Lower lobe of right lung (tissue), 2 donors: ENCODE measurements at regions not wholly inside any gene's neighbourhood (a gene's known extent, or its start where the extent isn't known, plus 50 kb on each side); places are given as distances from the start of the nearest gene placed in this dataset.

Experiments used
- ATAC-seq, 2 donors: fragments of 200-7000 bp; cut with Tn5 transposase; one replicate each; pipeline ENCODE4 v1.9.1; 2020 to 2022; ENCODE audit warnings: mild to moderate bottlenecking in 2 of 2, moderate library complexity in 2 of 2
- DNase-seq: peaks from one replicate; pipeline ENCODE4 v3.0.0-alpha.2; 2020
- H3K27ac ChIP-seq: fragments of 200-600 bp; one replicate; pipeline ENCODE4 v1.8.0; 2022
- H3K27me3 ChIP-seq: fragments of 200-600 bp; one replicate; pipeline ENCODE4 v1.8.0; 2022; ENCODE audit warnings: low read depth
- H3K36me3 ChIP-seq: fragments of 200-600 bp; one replicate; pipeline ENCODE4 v1.8.0; 2022; ENCODE audit warnings: mild to moderate bottlenecking
- H3K4me1 ChIP-seq: fragments of 200-600 bp; one replicate; pipeline ENCODE4 v1.8.0; 2022
- H3K4me3 ChIP-seq: fragments of 200-600 bp; one replicate; pipeline ENCODE4 v1.8.0; 2022; ENCODE audit warnings: mild to moderate bottlenecking
- H3K9me3 ChIP-seq: fragments of 200-600 bp; one replicate; pipeline ENCODE4 v1.8.0; 2022
- intact Hi-C: fragments of 100-400 bp; cut with DNase I; formaldehyde crosslinking; loops from one replicate; pipeline ENCODE4 v1.11.0; 2022
- TF ChIP-seq, protein P1 (sequence below): fragments of 200-600 bp; IDR thresholded peaks from one replicate; pipeline ENCODE4 v1.8.0; 2022; ENCODE audit warnings: antibody characterized with exemption, mild to moderate bottlenecking
- donor health status: DM: no; HTN: yes; CAD: no; lungs with severe emphysema.

DNA sequence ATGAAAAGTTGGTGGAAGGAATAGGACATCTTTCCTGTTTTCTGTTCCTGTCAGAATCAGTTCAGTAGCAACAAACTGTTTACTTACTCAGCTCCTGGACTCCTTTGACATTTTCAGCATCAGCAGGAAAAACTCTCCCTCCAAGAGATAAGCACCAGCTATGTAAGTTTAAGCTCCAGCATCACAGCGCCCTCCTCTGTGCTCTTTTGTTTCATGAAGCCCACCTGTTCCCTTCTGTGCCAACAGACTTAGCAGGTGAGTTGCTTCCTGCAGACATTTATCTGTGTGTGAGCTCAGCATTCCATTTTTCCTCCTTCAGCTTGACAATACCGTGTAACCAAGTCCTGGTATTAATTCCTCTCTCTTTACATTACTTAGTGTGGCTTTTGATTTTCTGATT, 644.1 kb upstream of the AGA start:
- DNase-seq (no peak), ATAC-seq (no peak)
- H3K36me3 ChIP-seq, result no peaks in the 10 kb centered on the region
- no peaks in the 10 kb centered on the region for H3K27me3 ChIP-seq
- TF ChIP-seq, protein P1, sequence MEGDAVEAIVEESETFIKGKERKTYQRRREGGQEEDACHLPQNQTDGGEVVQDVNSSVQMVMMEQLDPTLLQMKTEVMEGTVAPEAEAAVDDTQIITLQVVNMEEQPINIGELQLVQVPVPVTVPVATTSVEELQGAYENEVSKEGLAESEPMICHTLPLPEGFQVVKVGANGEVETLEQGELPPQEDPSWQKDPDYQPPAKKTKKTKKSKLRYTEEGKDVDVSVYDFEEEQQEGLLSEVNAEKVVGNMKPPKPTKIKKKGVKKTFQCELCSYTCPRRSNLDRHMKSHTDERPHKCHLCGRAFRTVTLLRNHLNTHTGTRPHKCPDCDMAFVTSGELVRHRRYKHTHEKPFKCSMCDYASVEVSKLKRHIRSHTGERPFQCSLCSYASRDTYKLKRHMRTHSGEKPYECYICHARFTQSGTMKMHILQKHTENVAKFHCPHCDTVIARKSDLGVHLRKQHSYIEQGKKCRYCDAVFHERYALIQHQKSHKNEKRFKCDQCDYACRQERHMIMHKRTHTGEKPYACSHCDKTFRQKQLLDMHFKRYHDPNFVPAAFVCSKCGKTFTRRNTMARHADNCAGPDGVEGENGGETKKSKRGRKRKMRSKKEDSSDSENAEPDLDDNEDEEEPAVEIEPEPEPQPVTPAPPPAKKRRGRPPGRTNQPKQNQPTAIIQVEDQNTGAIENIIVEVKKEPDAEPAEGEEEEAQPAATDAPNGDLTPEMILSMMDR, result no peak
- H3K4me1 ChIP-seq, result no peaks in the 10 kb centered on the region
- H3K4me3 ChIP-seq, result no peak overlapping the region
- intact Hi-C loops, result no loop called here
- no peaks in the 10 kb centered on the region for H3K9me3 ChIP-seq
- no peak overlapping the region for H3K27ac ChIP-seq

DNA sequence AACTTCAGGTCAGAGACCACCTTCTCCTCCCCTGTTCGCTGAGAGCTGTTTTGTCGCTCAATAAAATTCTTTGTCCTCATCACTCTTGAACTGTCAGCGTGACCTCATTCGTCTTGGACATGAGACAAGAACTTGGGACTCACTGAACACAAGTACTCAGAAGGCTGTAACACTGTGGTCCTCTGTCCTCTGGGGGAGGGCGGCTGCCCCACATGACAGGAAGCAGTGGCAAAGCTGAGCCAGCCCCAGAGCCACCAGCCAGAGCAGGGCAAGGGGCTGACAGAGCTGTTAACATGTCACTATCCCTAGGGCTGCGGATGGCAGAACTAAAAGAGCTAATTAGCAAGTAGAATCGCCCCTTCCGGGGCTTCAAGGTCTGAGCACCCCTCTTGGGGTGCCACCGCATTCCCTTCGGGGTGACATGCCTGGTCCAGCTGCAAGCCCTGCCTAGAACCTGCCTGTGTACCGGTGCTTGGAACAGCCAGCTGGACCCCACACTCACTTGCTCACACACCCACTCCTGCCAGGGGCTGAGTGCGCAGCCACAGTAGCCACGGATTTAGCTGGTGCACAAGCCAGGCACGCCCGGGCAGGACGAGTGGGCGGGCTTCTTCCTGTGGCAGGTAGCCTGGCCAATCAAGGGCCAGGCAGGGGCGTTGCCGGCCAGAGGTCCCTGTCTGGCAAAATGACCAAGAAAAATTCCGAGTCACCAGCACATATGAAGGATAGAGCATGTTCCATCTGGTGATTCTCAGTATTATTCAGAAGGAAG, 648.6 kb upstream of the AGA start:
- Histone ChIP-seq H3K27me3 (no peaks in the 10 kb centered on the region), H3K9me3 (no peaks in the 10 kb centered on the region), H3K4me1 (no peaks in the 10 kb centered on the region), H3K27ac (no peak overlapping the region), H3K36me3 (no peaks in the 10 kb centered on the region), H3K4me3 (no peak overlapping the region)
- intact Hi-C loops, result no loop called here
- TF ChIP-seq, protein P1, result no peak
- no peak for DNase-seq
- ATAC-seq, result peak; percentile 18 to 37

DNA sequence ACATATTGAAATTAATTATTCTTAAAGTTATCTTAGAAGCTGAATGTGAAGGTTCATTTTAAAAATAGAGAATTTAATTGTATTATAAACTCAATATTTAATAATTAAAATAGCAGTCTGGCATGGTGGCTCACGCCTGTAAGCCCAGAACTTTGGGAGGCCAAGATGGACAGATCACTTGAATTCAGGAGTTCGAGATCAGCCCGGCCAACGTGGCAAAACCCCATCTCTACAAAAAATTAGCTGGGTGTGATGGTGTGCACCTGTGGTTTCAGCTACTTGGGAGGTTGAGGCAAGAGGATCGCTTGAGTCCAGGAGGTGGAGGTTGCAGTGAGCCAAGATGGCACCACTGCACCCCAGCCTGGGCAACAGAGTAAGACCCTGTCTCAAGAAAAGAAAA, 659.9 kb upstream of the AGA start:
- Histone ChIP-seq H3K27me3 (no peaks in the 10 kb centered on the region), H3K4me3 (no peak overlapping the region), H3K27ac (no peak overlapping the region), H3K4me1 (no peaks in the 10 kb centered on the region), H3K9me3 (no peaks in the 10 kb centered on the region), H3K36me3 (no peaks in the 10 kb centered on the region)
- no peak for DNase-seq
- TF ChIP-seq, protein P1, result no peak
- no peak for ATAC-seq
- intact Hi-C loops, result no loop called here

DNA sequence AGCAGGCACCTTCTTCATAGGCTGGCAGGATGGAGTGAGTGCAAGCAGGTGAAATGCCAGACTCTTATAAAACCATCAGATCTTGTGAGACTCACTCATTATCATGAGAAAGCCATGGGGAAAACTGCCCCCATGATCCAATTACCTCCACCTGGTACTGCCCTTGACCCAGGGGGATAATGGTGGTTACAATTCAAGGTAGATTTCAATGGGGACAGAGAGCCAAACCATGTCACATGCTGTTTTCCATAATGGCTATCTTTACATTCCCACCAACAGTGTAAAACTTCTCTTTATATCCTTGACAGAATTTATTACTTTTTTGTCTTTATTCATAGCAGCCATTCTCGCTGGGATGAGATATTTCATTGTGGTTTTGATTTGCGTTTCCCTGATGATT, 663.0 kb upstream of the AGA start:
- ATAC-seq, result no peak

DNA sequence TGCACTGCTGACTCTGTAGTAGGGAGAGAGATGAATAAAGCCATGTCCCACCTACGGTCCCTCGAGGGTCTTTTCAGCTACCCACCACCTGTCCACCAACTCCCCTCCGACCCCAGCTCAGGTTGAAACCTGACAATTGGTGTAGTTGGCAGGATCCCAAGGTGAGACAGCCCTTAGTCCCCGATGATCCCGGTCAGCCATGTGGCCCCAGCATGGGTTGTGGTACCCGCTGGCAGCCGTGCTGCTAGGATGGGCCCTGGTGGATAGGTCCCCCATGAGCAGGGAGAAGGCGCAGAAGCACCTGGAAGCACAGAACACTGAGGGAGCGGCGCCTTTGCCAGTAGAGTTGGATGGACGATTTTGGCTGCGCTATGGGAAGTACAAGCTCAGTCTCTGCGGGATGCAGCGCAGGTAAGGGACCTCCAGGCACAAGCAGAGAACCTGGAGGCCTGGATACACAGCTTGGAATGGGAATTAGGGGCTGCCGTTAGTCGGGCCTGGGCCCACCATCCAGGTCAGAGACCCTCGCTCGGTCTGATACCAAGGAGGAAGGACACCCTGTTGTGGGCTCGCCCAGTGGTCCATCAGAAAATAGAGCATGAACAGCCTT, 694.6 kb upstream of the AGA start:
- no peaks in the 10 kb centered on the region for H3K4me1 ChIP-seq
- no peaks in the 10 kb centered on the region for H3K9me3 ChIP-seq
- no peak overlapping the region for H3K27ac ChIP-seq
- no peaks in the 10 kb centered on the region for H3K36me3 ChIP-seq
- no peaks in the 10 kb centered on the region for H3K27me3 ChIP-seq
- intact Hi-C loops, result no loop called here
- ATAC-seq (peak; percentile 9 to 23), DNase-seq (no peak)
- TF ChIP-seq, protein P1, result no peak
- H3K4me3 ChIP-seq, result no peak overlapping the region

More for the DNA sequence above, 663.0 kb upstream of the AGA start:
- no peaks in the 10 kb centered on the region for H3K9me3 ChIP-seq
- H3K4me1 ChIP-seq, result no peaks in the 10 kb centered on the region
- no peaks in the 10 kb centered on the region for H3K27me3 ChIP-seq
- intact Hi-C loops, result no loop called here
- H3K4me3 ChIP-seq, result no peak overlapping the region
- TF ChIP-seq, protein P1, result no peak
- no peak overlapping the region for H3K27ac ChIP-seq
- no peaks in the 10 kb centered on the region for H3K36me3 ChIP-seq
- DNase-seq, result no peak
